ENCODE measurements at regions not wholly inside any gene's neighbourhood (a gene's known extent, or its start where the extent isn't known, plus 50 kb on each side); places are given as distances from the start of the nearest gene placed in this dataset.

DNA sequence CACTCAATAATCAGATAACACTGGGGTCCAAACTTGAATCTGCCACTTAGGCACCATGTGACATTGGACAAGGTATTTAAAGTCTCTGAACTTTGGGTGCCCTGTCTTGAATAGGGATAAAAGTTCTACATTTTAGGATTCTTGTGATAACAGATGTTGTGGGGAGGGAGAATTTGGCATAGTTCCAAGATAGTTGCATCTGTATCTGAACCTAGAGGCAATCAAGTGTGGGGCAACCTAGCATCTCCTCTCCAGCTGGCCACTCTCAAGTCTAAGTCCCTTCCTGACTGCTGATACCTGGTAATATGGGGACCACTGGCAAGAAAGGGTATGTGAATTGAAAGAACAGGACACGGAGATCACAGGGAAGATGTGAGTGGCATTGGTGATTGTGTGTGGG lies 256.1 kb downstream of the FOXO1 start:
- H3K9me3 ChIP-seq = no peaks in the 10 kb centered on the region
- H3K4me3 ChIP-seq = no peak overlapping the region
- H3K27me3 ChIP-seq = no peaks in the 10 kb centered on the region
- no peak for TF ChIP-seq POLR2A (IDR thresholded peaks at IDR 0.05)
- H3K4me1 ChIP-seq = no peaks in the 10 kb centered on the region
- no peak for DNase-seq
- no peaks in the 10 kb centered on the region for H3K36me3 ChIP-seq
- peak overlapping the region in 1 of 4 donors; percentile 35 for H3K27ac ChIP-seq

DNA sequence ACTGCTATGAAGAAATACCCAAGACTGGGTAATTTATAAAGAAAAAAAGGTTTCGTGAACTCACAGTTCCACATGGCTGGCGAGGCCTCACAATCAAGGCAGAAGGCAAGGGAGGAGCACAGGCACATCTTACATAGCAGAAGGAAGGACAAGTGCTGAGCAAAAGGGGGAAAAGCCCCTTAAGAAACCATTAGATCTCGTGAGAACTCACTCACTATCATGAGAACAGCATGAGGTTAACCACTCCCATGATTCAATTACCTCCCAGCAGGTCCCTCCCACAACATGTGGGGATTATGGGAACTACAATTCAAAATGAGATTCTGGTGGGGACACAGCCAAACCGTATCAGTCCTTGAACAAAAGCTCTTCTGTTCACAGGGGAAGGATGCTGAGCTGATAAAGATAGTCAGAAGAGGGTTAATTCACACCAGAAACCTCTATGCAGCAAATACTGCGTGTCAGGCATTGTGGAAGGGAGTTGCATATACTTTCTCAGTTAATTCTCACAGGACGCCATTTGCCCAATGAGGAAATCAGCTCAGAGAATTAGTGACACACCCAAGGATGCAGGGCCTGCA lies 246.2 kb downstream of the FOXO1 start:
- H3K4me3 ChIP-seq = no peak overlapping the region
- H3K9me3 ChIP-seq = no peaks in the 10 kb centered on the region
- DNase-seq = no peak
- H3K27ac ChIP-seq = no peak overlapping the region
- H3K36me3 ChIP-seq = no peaks in the 10 kb centered on the region
- H3K27me3 ChIP-seq = no peaks in the 10 kb centered on the region
- no peak for TF ChIP-seq POLR2A (IDR thresholded peaks at IDR 0.05)
- TF ChIP-seq, protein P1, sequence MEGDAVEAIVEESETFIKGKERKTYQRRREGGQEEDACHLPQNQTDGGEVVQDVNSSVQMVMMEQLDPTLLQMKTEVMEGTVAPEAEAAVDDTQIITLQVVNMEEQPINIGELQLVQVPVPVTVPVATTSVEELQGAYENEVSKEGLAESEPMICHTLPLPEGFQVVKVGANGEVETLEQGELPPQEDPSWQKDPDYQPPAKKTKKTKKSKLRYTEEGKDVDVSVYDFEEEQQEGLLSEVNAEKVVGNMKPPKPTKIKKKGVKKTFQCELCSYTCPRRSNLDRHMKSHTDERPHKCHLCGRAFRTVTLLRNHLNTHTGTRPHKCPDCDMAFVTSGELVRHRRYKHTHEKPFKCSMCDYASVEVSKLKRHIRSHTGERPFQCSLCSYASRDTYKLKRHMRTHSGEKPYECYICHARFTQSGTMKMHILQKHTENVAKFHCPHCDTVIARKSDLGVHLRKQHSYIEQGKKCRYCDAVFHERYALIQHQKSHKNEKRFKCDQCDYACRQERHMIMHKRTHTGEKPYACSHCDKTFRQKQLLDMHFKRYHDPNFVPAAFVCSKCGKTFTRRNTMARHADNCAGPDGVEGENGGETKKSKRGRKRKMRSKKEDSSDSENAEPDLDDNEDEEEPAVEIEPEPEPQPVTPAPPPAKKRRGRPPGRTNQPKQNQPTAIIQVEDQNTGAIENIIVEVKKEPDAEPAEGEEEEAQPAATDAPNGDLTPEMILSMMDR (IDR thresholded peaks at IDR 0.05) = no peak
- H3K4me1 ChIP-seq = no peaks in the 10 kb centered on the region

DNA sequence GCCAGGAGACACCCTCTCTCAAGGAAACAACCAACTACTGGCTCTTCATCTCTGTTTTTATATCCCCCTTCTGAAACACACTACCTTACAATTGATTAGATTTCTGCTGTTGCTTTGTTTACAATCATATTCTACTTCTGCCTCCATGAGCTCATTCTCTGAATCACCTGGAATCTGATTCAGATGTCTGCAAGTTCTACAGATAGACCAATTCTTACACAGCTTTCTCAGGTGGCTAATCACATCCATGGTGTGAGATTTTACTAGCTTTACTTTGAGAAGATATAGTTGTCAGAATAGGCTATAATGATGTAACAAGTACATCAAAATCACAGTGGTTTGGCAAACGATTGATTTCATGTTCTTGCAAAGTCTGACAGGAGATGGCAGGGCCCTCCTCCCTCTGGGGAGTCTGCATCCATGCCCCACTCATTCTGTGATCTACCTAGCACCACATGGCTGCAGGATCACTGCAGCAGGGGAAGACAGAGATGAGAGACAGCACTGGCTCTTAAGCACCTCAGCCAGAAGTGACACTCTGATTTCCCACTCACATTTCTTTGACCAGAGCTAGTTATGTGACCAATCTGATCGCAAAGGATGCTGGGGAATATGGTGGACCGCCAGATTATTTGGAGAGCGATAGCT lies 243.7 kb downstream of the FOXO1 start:
- Histone ChIP-seq H3K27me3 (no peaks in the 10 kb centered on the region), H3K36me3 (no peaks in the 10 kb centered on the region), H3K4me1 (no peaks in the 10 kb centered on the region), H3K9me3 (no peaks in the 10 kb centered on the region), H3K4me3 (no peak overlapping the region), H3K27ac (no peak overlapping the region)
- TF ChIP-seq POLR2A (IDR thresholded peaks at IDR 0.05) = no peak
- TF ChIP-seq, protein P1 (IDR thresholded peaks at IDR 0.05) = no peak
- DNase-seq = no peak

DNA sequence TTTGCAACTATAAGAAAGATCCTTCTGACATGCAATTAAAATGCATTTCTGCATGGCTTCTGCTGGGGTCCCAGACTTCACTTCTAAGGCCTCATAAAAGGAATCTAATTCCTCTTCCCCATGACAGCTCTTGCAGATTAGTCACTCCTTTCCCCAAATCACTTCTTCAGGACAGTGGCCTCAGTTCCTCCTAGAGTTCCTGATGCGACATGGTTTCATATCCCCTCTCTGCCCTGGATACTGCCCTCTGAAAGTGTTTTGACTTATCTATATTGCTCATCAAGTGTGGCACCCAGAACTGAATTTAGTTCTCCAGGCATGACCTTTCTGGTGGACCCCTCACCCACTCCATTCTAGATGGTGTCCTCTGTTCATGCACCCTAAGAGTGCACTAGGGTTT lies 238.1 kb downstream of the FOXO1 start:
- Histone ChIP-seq H3K36me3 (no peaks in the 10 kb centered on the region), H3K9me3 (no peaks in the 10 kb centered on the region), H3K4me1 (peaks cover 0 to 7% (median 0%) of the 10 kb centered on the region in 4 donors), H3K4me3 (no peak overlapping the region), H3K27me3 (no peaks in the 10 kb centered on the region), H3K27ac (no peak overlapping the region)
- TF ChIP-seq, protein P1 (IDR thresholded peaks at IDR 0.05) = no peak
- TF ChIP-seq POLR2A (IDR thresholded peaks at IDR 0.05) = no peak
- no peak for DNase-seq

DNA sequence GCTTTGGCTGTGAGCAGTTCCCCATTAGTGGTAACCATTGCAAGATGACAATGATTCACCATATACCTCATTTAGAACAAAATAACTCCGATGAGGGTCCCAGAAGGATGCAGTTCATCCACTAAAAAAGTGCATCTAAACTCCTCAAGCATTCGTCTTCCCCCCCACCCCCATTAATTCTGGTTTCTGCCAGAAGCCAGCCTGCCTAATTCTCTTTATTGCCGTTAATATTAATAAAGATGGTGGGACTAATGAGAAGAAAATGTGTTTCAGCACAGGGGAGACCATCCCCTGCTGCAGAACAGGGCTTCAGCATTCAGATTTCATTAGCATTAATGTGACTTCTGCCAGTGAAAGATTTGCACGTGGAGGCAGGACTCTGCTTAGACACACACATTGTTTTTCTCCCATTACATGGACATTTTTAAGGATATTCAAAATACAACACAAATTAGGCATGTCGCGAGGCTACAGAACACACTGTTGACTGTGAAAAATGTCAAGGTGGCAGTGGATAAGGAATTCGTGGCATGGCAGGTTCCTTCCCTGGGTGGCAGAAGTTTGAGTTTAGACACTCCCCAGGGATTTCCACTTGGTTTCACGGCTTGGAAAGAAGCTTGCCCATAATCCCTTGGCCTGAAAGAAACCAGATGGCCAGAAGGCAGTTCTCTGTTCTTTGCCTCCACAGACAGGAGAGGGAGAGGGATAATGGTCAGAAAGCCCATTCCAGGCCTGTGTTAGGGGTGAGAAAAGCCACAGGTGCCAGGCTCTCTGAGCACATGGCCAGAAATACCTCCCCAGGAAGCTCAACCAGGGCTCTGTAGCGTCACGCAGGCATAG lies 236.5 kb downstream of the FOXO1 start:
- H3K27ac ChIP-seq = no peak overlapping the region
- no peak for DNase-seq
- no peaks in the 10 kb centered on the region for H3K36me3 ChIP-seq
- H3K9me3 ChIP-seq = no peaks in the 10 kb centered on the region
- TF ChIP-seq POLR2A (IDR thresholded peaks at IDR 0.05) = no peak
- TF ChIP-seq, protein P1 (IDR thresholded peaks at IDR 0.05) = no peak
- H3K27me3 ChIP-seq = no peaks in the 10 kb centered on the region
- no peak overlapping the region for H3K4me3 ChIP-seq
- H3K4me1 ChIP-seq = peaks cover 0 to 20% (median 5%) of the 10 kb centered on the region in 4 donors

Measured in Peyer's patch (tissue), 4 donors.